Thyroid gland (tissue), 4 donors: ENCODE measurements at regions not wholly inside any gene's neighbourhood (a gene's known extent, or its start where the extent isn't known, plus 50 kb on each side); places are given as distances from the start of the nearest gene placed in this dataset.

ENCODE experiments used
- CTCF ChIP-seq, 6 experiments: fragments of 200-600 bp in 3 of 6; fragments of 450-650 bp in 3 of 6; sonication (generic) in 3 of 6; IDR thresholded peaks; one replicate each; pipeline ENCODE4 v1.5.1; 2016 to 2019; ENCODE audit warnings: antibody characterized with exemption in 6 of 6, mild to moderate bottlenecking in 2 of 6, inconsistent platforms in 1 of 6, moderate library complexity in 1 of 6
- POLR2A ChIP-seq, 2 donors: fragments of 450-650 bp; IDR thresholded peaks; one replicate each; pipeline ENCODE4 v1.6.1; 2017; ENCODE audit warnings: antibody characterized with exemption in 2 of 2, mild to moderate bottlenecking in 2 of 2, moderate library complexity in 1 of 2

- TF ChIP-seq POLR2A (IDR thresholded peaks at IDR 0.05): no peak
- TF ChIP-seq CTCF (IDR thresholded peaks at IDR 0.05): no peak
Observed at GRCh38 chr6:27541933-27542297, 69.0 kb upstream of the ZNF184 start.
